ENCODE measurements at regions not wholly inside any gene's neighbourhood (a gene's known extent, or its start where the extent isn't known, plus 50 kb on each side); places are given as distances from the start of the nearest gene placed in this dataset.

GRCh38 chr13:65762012-65762411 is 1468.1 kb downstream of the PCDH9 start:
- H3K27ac ChIP-seq (ENCODE audit: extremely low read length, insufficient read depth, low read length): no peak overlapping the region
- no peaks in the 10 kb centered on the region for H4K20me1 ChIP-seq (ENCODE audit: insufficient read depth, low read length)
- in situ Hi-C loops (cut with HindIII; ENCODE audit: extremely low pct_ligation_motif_present, low pct_unique_long_range_greater_than_20kb): no loop called here
- peak; percentile 79 for TF ChIP-seq MAFF (IDR thresholded peaks at IDR 0.05; ENCODE audit: low read depth, low read length)
- no peak for TF ChIP-seq HIVEP1 (CRISPR knock-in tag; IDR thresholded peaks at IDR 0.05)
- peak; percentile 81 to 89 for TF ChIP-seq MAFK (conservative IDR thresholded peaks at IDR 0.05 in 1 of 2, IDR thresholded peaks at IDR 0.05 in 1 of 2; ENCODE audit: low read length in 2 of 2)
- no peak for FAIRE-seq
- H3K4me2 ChIP-seq (ENCODE audit: low read depth, low read length): no peak overlapping the region
- BruUV-seq (replicated peaks): no TSS peak
- ChIA-PET CTCF (ENCODE audit: low intra/inter-chr PET ratio, low total read pairs) (no interaction called here), POLR2A (no interaction called here)
- H3K4me1 ChIP-seq (ENCODE audit: insufficient read depth, low read length): no peaks in the 10 kb centered on the region
- H3K79me2 ChIP-seq (ENCODE audit: insufficient read depth, low read length): no peaks in the 10 kb centered on the region
- DNase-seq (ENCODE audit: low spot score): no peak
- no peak for ATAC-seq
- H3K9ac ChIP-seq (ENCODE audit: insufficient read depth, low read depth, low read length): no peak overlapping the region
- H3K4me3 ChIP-seq (replicated peaks in 1 of 3; ENCODE audit: insufficient read depth in 1 of 3, low read depth in 2 of 3, low read length in 3 of 3): no peak overlapping the region
- peaks cover 39% of the 10 kb centered on the region for H3K9me3 ChIP-seq (ENCODE audit: low read length)
- no peaks in the 10 kb centered on the region for H3K27me3 ChIP-seq (ENCODE audit: control insufficient read depth in 1 of 2, insufficient read depth in 2 of 2, low read length in 2 of 2)
- no peaks in the 10 kb centered on the region for H3K36me3 ChIP-seq (replicated peaks in 1 of 2; ENCODE audit: control insufficient read depth in 1 of 2, insufficient read depth in 2 of 2, low read length in 2 of 2)
- intact Hi-C loops (cut with micrococcal nuclease; ENCODE audit: unreplicated experiment): no loop called here
- H2AFZ ChIP-seq (ENCODE audit: low read length): no peak overlapping the region

GRCh38 chr13:65756071-65756671 is 1474.0 kb downstream of the PCDH9 start:
- H3K36me3 ChIP-seq (replicated peaks in 1 of 2; ENCODE audit: control insufficient read depth in 1 of 2, insufficient read depth in 2 of 2, low read length in 2 of 2): no peaks in the 10 kb centered on the region
- ChIA-PET POLR2A (no interaction called here), CTCF (ENCODE audit: low intra/inter-chr PET ratio, low total read pairs) (no interaction called here)

More at GRCh38 chr13:65756071-65756671, 1474.0 kb downstream of the PCDH9 start:
- no peaks in the 10 kb centered on the region for H3K79me2 ChIP-seq (ENCODE audit: insufficient read depth, low read length)
- WGBS (ENCODE audit: low lambda C conversion rate): 46% methylated on average over 3 of the region's 5 CpGs
- H3K4me2 ChIP-seq (ENCODE audit: low read depth, low read length): no peak overlapping the region
- ATAC-seq (no peak), FAIRE-seq (no peak), DNase-seq (ENCODE audit: low spot score) (no peak)
- no peak overlapping the region for H3K9ac ChIP-seq (ENCODE audit: insufficient read depth, low read depth, low read length)
- H3K27ac ChIP-seq (ENCODE audit: extremely low read length, insufficient read depth, low read length): no peak overlapping the region
- BruUV-seq (replicated peaks): no TSS peak
- intact Hi-C loops (cut with micrococcal nuclease; ENCODE audit: unreplicated experiment) (no loop called here), in situ Hi-C loops (cut with HindIII; ENCODE audit: extremely low pct_ligation_motif_present, low pct_unique_long_range_greater_than_20kb) (no loop called here)
- no peak for TF ChIP-seq ETV6 (CRISPR knock-in tag; conservative IDR thresholded peaks at IDR 0.05)
- peaks cover 74% of the 10 kb centered on the region for H3K9me3 ChIP-seq (ENCODE audit: low read length)
- H2AFZ ChIP-seq (ENCODE audit: low read length): no peak overlapping the region
- no peaks in the 10 kb centered on the region for H3K27me3 ChIP-seq (ENCODE audit: control insufficient read depth in 1 of 2, insufficient read depth in 2 of 2, low read length in 2 of 2)
- no peaks in the 10 kb centered on the region for H3K4me1 ChIP-seq (ENCODE audit: insufficient read depth, low read length)
- H3K4me3 ChIP-seq (replicated peaks in 1 of 3; ENCODE audit: insufficient read depth in 1 of 3, low read depth in 2 of 3, low read length in 3 of 3): no peak overlapping the region
- H4K20me1 ChIP-seq (ENCODE audit: insufficient read depth, low read length): no peaks in the 10 kb centered on the region
